DMS153 (cell line): ENCODE measurements at regions not wholly inside any gene's neighbourhood (a gene's known extent, or its start where the extent isn't known, plus 50 kb on each side); places are given as distances from the start of the nearest gene placed in this dataset.

ENCODE experiments used
- DNase-seq: peaks from one replicate; lab custom pipeline; 2025; lab: John Stamatoyannopoulos, UW

- DNase-seq = no peak
These were observed 141.2 kb downstream of the URI1 start for GRCh38 chr19:30083125-30083681.

GRCh38 chr19:30083701-30084156, 141.7 kb downstream of the URI1 start:
- no peak for DNase-seq

- no peak for DNase-seq
These were observed 142.4 kb downstream of the URI1 start for GRCh38 chr19:30084390-30084819.

GRCh38 chr19:30085394-30085793, 143.4 kb downstream of the URI1 start:
- DNase-seq = no peak

- no peak for DNase-seq
These were observed 144.2 kb downstream of the URI1 start for GRCh38 chr19:30086220-30086619.

GRCh38 chr19:30086916-30087315, 144.9 kb downstream of the URI1 start:
- DNase-seq = no peak

GRCh38 chr19:30087381-30088138, 145.5 kb downstream of the URI1 start:
- no peak for DNase-seq

GRCh38 chr19:30088567-30088966, 146.5 kb downstream of the URI1 start:
- no peak for DNase-seq

GRCh38 chr19:30089086-30089665, 147.1 kb downstream of the URI1 start:
- DNase-seq = no peak

GRCh38 chr19:30090476-30090875, 148.4 kb downstream of the URI1 start:
- no peak for DNase-seq

- no peak for DNase-seq
These were observed 148.9 kb downstream of the URI1 start for GRCh38 chr19:30090963-30091362.

- no peak for DNase-seq
These were observed 149.4 kb downstream of the URI1 start for GRCh38 chr19:30091456-30091855.

GRCh38 chr19:30091856-30092255, 149.8 kb downstream of the URI1 start:
- DNase-seq = no peak

GRCh38 chr19:30092721-30093569, 150.9 kb downstream of the URI1 start:
- no peak for DNase-seq

GRCh38 chr19:30093966-30094755, 152.1 kb downstream of the URI1 start:
- DNase-seq = no peak

- DNase-seq = no peak
These were observed 152.7 kb downstream of the URI1 start for GRCh38 chr19:30094756-30095140.

GRCh38 chr19:30095171-30095570, 153.1 kb downstream of the URI1 start:
- no peak for DNase-seq

- DNase-seq = no peak
These were observed 154.7 kb downstream of the URI1 start for GRCh38 chr19:30096596-30097370.

GRCh38 chr19:30097746-30098280, 155.8 kb downstream of the URI1 start:
- DNase-seq = no peak

- no peak for DNase-seq
These were observed 160.2 kb downstream of the URI1 start for GRCh38 chr19:30102239-30102638.

GRCh38 chr19:30102666-30103065, 160.6 kb downstream of the URI1 start:
- DNase-seq = no peak
